Kidney tubule cell (primary cell): ENCODE measurements at regions not wholly inside any gene's neighbourhood (a gene's known extent, or its start where the extent isn't known, plus 50 kb on each side); places are given as distances from the start of the nearest gene placed in this dataset.

Experiments
- DNase-seq: peaks from one replicate; pipeline ENCODE4 v3.0.0-alpha.2; 2018; ENCODE audit warnings: low spot score

GRCh38 chr6:25012657-25013056, 76.9 kb upstream of the RIPOR2 start:
- no peak for DNase-seq

- no peak for DNase-seq
Observed at GRCh38 chr6:25013246-25013645, 77.5 kb upstream of the RIPOR2 start.

GRCh38 chr6:25014369-25014768, 78.6 kb upstream of the RIPOR2 start:
- DNase-seq: no peak

- peak; percentile 24 for DNase-seq
Observed at GRCh38 chr6:25014791-25015560, 79.2 kb upstream of the RIPOR2 start.

GRCh38 chr6:25016014-25016720, 80.4 kb upstream of the RIPOR2 start:
- DNase-seq: peak; percentile 12

- peak; percentile 55 for DNase-seq
Observed at GRCh38 chr6:25017486-25017885, 81.7 kb upstream of the RIPOR2 start.

GRCh38 chr6:25017932-25018567, 82.3 kb upstream of the RIPOR2 start:
- DNase-seq: peak; percentile 69

GRCh38 chr6:25018568-25018954, 82.8 kb upstream of the RIPOR2 start:
- no peak for DNase-seq

GRCh38 chr6:25022140-25022553, 86.4 kb upstream of the RIPOR2 start:
- DNase-seq: peak; percentile 43

GRCh38 chr6:25023781-25024180, 88.0 kb upstream of the RIPOR2 start:
- no peak for DNase-seq

- DNase-seq: no peak
Observed at GRCh38 chr6:25024821-25025220, 89.1 kb upstream of the RIPOR2 start.

GRCh38 chr6:25025248-25025918, 89.6 kb upstream of the RIPOR2 start:
- no peak for DNase-seq

- no peak for DNase-seq
Observed at GRCh38 chr6:25025919-25026301, 90.2 kb upstream of the RIPOR2 start.

- DNase-seq: peak; percentile 19
Observed at GRCh38 chr6:25026723-25027122, 91.0 kb upstream of the RIPOR2 start.

- no peak for DNase-seq
Observed at GRCh38 chr6:25027221-25027916, 91.6 kb upstream of the RIPOR2 start.

- DNase-seq: no peak
Observed at GRCh38 chr6:25028328-25028727, 92.6 kb upstream of the RIPOR2 start.

- DNase-seq: peak; percentile 35
Observed at GRCh38 chr6:25032934-25033333, 97.2 kb upstream of the RIPOR2 start.

GRCh38 chr6:25034431-25034921, 98.7 kb upstream of the RIPOR2 start:
- DNase-seq: no peak

- peak; percentile 47 for DNase-seq
Observed at GRCh38 chr6:25035174-25035511, 99.4 kb upstream of the RIPOR2 start.

- DNase-seq: peak; percentile 92
Observed at GRCh38 chr6:25035512-25036435, 100.0 kb upstream of the RIPOR2 start.

- no peak for DNase-seq
Observed at GRCh38 chr6:25036461-25036860, 100.7 kb upstream of the RIPOR2 start.
